ENCODE measurements at regions not wholly inside any gene's neighbourhood (a gene's known extent, or its start where the extent isn't known, plus 50 kb on each side); places are given as distances from the start of the nearest gene placed in this dataset.

DNA sequence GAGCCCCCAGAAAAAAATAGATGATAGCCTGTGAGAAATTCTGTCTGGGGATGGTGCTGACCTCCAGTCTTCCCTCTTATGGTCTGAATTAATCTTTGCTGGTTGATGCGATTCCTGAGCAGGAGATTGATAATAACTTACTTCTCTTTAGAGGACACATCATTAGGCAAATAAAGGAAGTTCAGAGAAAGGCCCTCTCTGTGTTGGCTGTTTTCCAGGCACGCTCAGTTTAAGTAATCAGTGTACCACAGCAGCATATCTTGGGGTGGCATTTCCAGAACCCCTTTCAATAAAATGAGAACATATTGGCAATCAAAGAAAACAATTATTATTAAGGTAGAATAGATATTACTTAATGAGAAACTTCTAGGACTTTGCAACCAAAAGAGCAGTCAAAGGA is 1129.3 kb upstream of the RAG2 start:
- H3K4me2 ChIP-seq (ENCODE audit: low read length), result no peak overlapping the region
- H3K9me2 ChIP-seq (ENCODE audit: insufficient read depth, low read length), result no peaks in the 10 kb centered on the region
- no peaks in the 10 kb centered on the region for H3F3A ChIP-seq (ENCODE audit: insufficient read depth, low read length, poor library complexity, severe bottlenecking)
- H3K27me3 ChIP-seq (ENCODE audit: insufficient read depth, low read depth, low read length), result no peaks in the 10 kb centered on the region
- H2AFZ ChIP-seq (ENCODE audit: low read depth, low read length), result no peak overlapping the region
- no peaks in the 10 kb centered on the region for H3K9me3 ChIP-seq (ENCODE audit: low read length)
- H3K4me3 ChIP-seq (ENCODE audit: low read length), result no peak overlapping the region
- no peaks in the 10 kb centered on the region for H4K20me1 ChIP-seq (ENCODE audit: insufficient read depth)
- no peaks in the 10 kb centered on the region for H3K79me2 ChIP-seq (replicated peaks; ENCODE audit: insufficient read depth, low read length)
- no peak overlapping the region for H3K9ac ChIP-seq (ENCODE audit: low read length)
- no peak for TF ChIP-seq EZH2 (IDR thresholded peaks at IDR 0.05; ENCODE audit: borderline replicate concordance, insufficient read depth, low read length, poor library complexity, severe bottlenecking)
- TF ChIP-seq, protein P1, sequence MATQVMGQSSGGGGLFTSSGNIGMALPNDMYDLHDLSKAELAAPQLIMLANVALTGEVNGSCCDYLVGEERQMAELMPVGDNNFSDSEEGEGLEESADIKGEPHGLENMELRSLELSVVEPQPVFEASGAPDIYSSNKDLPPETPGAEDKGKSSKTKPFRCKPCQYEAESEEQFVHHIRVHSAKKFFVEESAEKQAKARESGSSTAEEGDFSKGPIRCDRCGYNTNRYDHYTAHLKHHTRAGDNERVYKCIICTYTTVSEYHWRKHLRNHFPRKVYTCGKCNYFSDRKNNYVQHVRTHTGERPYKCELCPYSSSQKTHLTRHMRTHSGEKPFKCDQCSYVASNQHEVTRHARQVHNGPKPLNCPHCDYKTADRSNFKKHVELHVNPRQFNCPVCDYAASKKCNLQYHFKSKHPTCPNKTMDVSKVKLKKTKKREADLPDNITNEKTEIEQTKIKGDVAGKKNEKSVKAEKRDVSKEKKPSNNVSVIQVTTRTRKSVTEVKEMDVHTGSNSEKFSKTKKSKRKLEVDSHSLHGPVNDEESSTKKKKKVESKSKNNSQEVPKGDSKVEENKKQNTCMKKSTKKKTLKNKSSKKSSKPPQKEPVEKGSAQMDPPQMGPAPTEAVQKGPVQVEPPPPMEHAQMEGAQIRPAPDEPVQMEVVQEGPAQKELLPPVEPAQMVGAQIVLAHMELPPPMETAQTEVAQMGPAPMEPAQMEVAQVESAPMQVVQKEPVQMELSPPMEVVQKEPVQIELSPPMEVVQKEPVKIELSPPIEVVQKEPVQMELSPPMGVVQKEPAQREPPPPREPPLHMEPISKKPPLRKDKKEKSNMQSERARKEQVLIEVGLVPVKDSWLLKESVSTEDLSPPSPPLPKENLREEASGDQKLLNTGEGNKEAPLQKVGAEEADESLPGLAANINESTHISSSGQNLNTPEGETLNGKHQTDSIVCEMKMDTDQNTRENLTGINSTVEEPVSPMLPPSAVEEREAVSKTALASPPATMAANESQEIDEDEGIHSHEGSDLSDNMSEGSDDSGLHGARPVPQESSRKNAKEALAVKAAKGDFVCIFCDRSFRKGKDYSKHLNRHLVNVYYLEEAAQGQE (IDR thresholded peaks at IDR 0.05; ENCODE audit: borderline replicate concordance), result no peak
- TF ChIP-seq, protein P2, sequence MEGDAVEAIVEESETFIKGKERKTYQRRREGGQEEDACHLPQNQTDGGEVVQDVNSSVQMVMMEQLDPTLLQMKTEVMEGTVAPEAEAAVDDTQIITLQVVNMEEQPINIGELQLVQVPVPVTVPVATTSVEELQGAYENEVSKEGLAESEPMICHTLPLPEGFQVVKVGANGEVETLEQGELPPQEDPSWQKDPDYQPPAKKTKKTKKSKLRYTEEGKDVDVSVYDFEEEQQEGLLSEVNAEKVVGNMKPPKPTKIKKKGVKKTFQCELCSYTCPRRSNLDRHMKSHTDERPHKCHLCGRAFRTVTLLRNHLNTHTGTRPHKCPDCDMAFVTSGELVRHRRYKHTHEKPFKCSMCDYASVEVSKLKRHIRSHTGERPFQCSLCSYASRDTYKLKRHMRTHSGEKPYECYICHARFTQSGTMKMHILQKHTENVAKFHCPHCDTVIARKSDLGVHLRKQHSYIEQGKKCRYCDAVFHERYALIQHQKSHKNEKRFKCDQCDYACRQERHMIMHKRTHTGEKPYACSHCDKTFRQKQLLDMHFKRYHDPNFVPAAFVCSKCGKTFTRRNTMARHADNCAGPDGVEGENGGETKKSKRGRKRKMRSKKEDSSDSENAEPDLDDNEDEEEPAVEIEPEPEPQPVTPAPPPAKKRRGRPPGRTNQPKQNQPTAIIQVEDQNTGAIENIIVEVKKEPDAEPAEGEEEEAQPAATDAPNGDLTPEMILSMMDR (IDR thresholded peaks at IDR 0.05; ENCODE audit: poor library complexity, severe bottlenecking), result no peak
- no peak for TF ChIP-seq MXI1 (conservative IDR thresholded peaks at IDR 0.05; ENCODE audit: poor library complexity, severe bottlenecking)
- TF ChIP-seq SMC3 (conservative IDR thresholded peaks at IDR 0.05; ENCODE audit: poor library complexity), result no peak
- no peaks in the 10 kb centered on the region for H3K36me3 ChIP-seq (ENCODE audit: insufficient read depth, low read length)
- H3K27ac ChIP-seq (ENCODE audit: low read length), result no peak overlapping the region

DNA sequence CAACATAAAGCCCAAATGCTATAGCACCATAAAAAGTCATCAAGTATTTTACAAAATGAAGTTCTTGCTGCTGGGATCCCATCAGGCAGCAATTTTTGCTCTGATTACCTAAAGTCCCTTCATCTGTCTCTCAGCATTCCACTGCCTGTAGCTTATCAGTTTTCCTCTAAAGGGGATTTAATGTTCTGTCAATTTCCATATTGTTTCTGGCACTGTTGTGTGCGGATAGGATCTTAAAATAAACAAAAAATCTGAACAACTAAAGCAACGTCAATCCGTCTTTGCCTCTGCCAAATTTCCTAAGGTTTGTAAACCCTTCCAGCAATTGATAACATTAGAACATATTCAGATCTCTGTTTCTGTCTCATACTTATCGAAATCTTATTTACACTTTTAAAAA is 1126.3 kb upstream of the RAG2 start:
- Histone ChIP-seq H3K9me3 (ENCODE audit: low read length) (no peaks in the 10 kb centered on the region), H2AFZ (ENCODE audit: low read depth, low read length) (no peak overlapping the region), H3K36me3 (ENCODE audit: insufficient read depth, low read length) (no peaks in the 10 kb centered on the region), H4K20me1 (ENCODE audit: insufficient read depth) (no peaks in the 10 kb centered on the region), H3K9ac (ENCODE audit: low read length) (no peak overlapping the region), H3K4me3 (ENCODE audit: low read length) (no peak overlapping the region), H3K27me3 (ENCODE audit: insufficient read depth, low read depth, low read length) (no peaks in the 10 kb centered on the region), H3K27ac (ENCODE audit: low read length) (no peak overlapping the region), H3K9me2 (ENCODE audit: insufficient read depth, low read length) (no peaks in the 10 kb centered on the region), H3F3A (ENCODE audit: insufficient read depth, low read length, poor library complexity, severe bottlenecking) (no peaks in the 10 kb centered on the region), H3K4me2 (ENCODE audit: low read length) (no peak overlapping the region), H3K79me2 (replicated peaks; ENCODE audit: insufficient read depth, low read length) (no peaks in the 10 kb centered on the region)
- TF ChIP-seq, protein P1 (IDR thresholded peaks at IDR 0.05; ENCODE audit: borderline replicate concordance), result no peak
- TF ChIP-seq SMC3 (conservative IDR thresholded peaks at IDR 0.05; ENCODE audit: poor library complexity), result no peak
